NB4 (cell line): ENCODE measurements at regions not wholly inside any gene's neighbourhood (a gene's known extent, or its start where the extent isn't known, plus 50 kb on each side); places are given as distances from the start of the nearest gene placed in this dataset.

Experiments used
- CTCF ChIP-seq: IDR thresholded peaks from one replicate; pipeline ENCODE4 v1.5.1; 2012; ENCODE audit warnings: low read depth, low read length
- MYC ChIP-seq: IDR thresholded peaks from 2 replicates; pipeline ENCODE4 v1.6.1; 2011; ENCODE audit warnings: low read depth, low read length
- POLR2A ChIP-seq: IDR thresholded peaks from 2 replicates; pipeline ENCODE4 v1.6.1; 2011; ENCODE audit warnings: mild to moderate bottlenecking; ENCODE audit not compliant: insufficient read length; ENCODE audit errors: extremely low read depth

- TF ChIP-seq CTCF (no peak), POLR2A (no peak), MYC (no peak)
Observed at GRCh38 chr10:10039595-10039994, 978.1 kb upstream of the CELF2 start.
